B cell (primary cell): ENCODE measurements at regions not wholly inside any gene's neighbourhood (a gene's known extent, or its start where the extent isn't known, plus 50 kb on each side); places are given as distances from the start of the nearest gene placed in this dataset.
"Not testable (repeated sequence)": the region's sequence is repeated elsewhere in the genome, so short reads cannot be mapped to it uniquely, and the experiment has no call there.

Source experiments
- ATAC-seq: fragments of 200-7000 bp; cut with Tn5 transposase; one replicate; pipeline ENCODE4 v1.10.0; 2021; ENCODE audit warnings: low read depth, mild to moderate bottlenecking, moderate number of reproducible peaks, moderate library complexity
- CTCF ChIA-PET: fragments of 350-600 bp; sonication (Branson Sonifier 250); formaldehyde crosslinking; loops from one replicate; lab custom pipeline; 2021; ENCODE audit warnings: antibody characterized with exemption, inconsistent platforms; lab: Charles Lee
- POLR2A ChIA-PET: fragments of 350-600 bp; sonication (Branson Sonifier 250); formaldehyde crosslinking; loops from one replicate; lab custom pipeline; 2021; ENCODE audit warnings: antibody characterized with exemption; lab: Charles Lee
- DNase-seq: peaks from one replicate; pipeline ENCODE4 v3.0.0; 2013
- H2AFZ ChIP-seq: 2 replicates; pipeline ENCODE4 v1.6.1; 2012; ENCODE audit warnings: mild to moderate bottlenecking, low read depth, low read length; ENCODE audit not compliant: insufficient read depth, poor library complexity, severe bottlenecking
- H3K27ac ChIP-seq, 2 donors: 1 replicate in 1 of 2; 2 replicates in 1 of 2; pipeline ENCODE4 v1.5.1; 2012 to 2013; ENCODE audit warnings: low read length in 2 of 2, mild to moderate bottlenecking in 2 of 2, moderate library complexity in 1 of 2
- H3K27me3 ChIP-seq, 4 experiments: fragments of 200-600 bp in 1 of 4; sonication (generic) in 1 of 4; replicated peaks in 1 of 4; 1 replicate in 2 of 4; 2 replicates in 2 of 4; pipeline versions ENCODE4 v1.6.1 to v1.7.0; 2013 to 2016; ENCODE audit warnings: low read length in 3 of 4, mild to moderate bottlenecking in 2 of 4, mixed read lengths in 1 of 4, moderate library complexity in 1 of 4; ENCODE audit not compliant: insufficient read depth in 4 of 4, control insufficient read depth in 3 of 4; ENCODE audit errors: control extremely low read depth in 1 of 4
- H3K36me3 ChIP-seq, 2 experiments: replicated peaks in 1 of 2; 1 replicate in 1 of 2; 2 replicates in 1 of 2; pipeline versions ENCODE4 v1.6.1 to v1.7.1; 2013; ENCODE audit warnings: low read length in 1 of 2; ENCODE audit not compliant: insufficient read depth in 2 of 2, control insufficient read depth in 1 of 2; ENCODE audit errors: control extremely low read depth in 1 of 2, extremely low read depth in 1 of 2
- H3K4me1 ChIP-seq, 2 donors: fragments of 200-600 bp in 1 of 2; sonication (generic) in 1 of 2; 1 replicate in 1 of 2; 2 replicates in 1 of 2; pipeline versions ENCODE4 v1.5.1 to v1.6.1; 2013 to 2017; ENCODE audit warnings: low read length in 2 of 2; ENCODE audit not compliant: control insufficient read depth in 2 of 2, insufficient read depth in 2 of 2
- H3K4me2 ChIP-seq: replicated peaks from 2 replicates; pipeline ENCODE3; 2012; ENCODE audit warnings: mild to moderate bottlenecking, low read depth, low read length; ENCODE audit not compliant: poor library complexity, severe bottlenecking
- H3K4me3 ChIP-seq, 5 experiments: fragments of 200-600 bp in 1 of 5; sonication (generic) in 1 of 5; 1 replicate in 3 of 5; 2 replicates in 2 of 5; pipeline versions ENCODE4 v1.5.1 to v1.7.0; 2011 to 2016; ENCODE audit warnings: low read length in 4 of 5, mild to moderate bottlenecking in 4 of 5, low read depth in 2 of 5, control low read depth in 1 of 5, moderate library complexity in 1 of 5; ENCODE audit not compliant: insufficient read depth in 1 of 5; ENCODE audit errors: control extremely low read depth in 1 of 5, extremely low read depth in 1 of 5
- H3K79me2 ChIP-seq: fragments of 200-600 bp; sonication (generic); one replicate; pipeline ENCODE4 v1.6.0; 2016; ENCODE audit warnings: low read length; ENCODE audit not compliant: control insufficient read depth, insufficient read depth
- H3K9ac ChIP-seq: fragments of 200-600 bp; sonication (generic); 2 replicates; pipeline ENCODE4 v1.6.1; 2017; ENCODE audit warnings: mild to moderate bottlenecking, low read length, moderate library complexity
- H3K9me3 ChIP-seq, 3 donors: one replicate each; pipeline versions ENCODE4 v1.6.1 to v1.7.1; 2013; ENCODE audit warnings: low read length in 2 of 3; ENCODE audit not compliant: control insufficient read depth in 2 of 3, insufficient read depth in 1 of 3; ENCODE audit errors: control extremely low read depth in 1 of 3
- H4K20me1 ChIP-seq: 2 replicates; pipeline ENCODE4 v1.6.0; 2012; ENCODE audit warnings: mild to moderate bottlenecking, low read length; ENCODE audit not compliant: insufficient read depth, control insufficient read depth, poor library complexity, severe bottlenecking
- H3K27ac Mint-ChIP-seq: one replicate; pipeline ENCODE4 v1.8.0; 2021; ENCODE audit warnings: mixed read lengths
- H3K27me3 Mint-ChIP-seq: one replicate; pipeline ENCODE4 v1.8.0; 2021; ENCODE audit warnings: mixed read lengths
- H3K4me1 Mint-ChIP-seq: one replicate; pipeline ENCODE4 v1.8.0; 2021; ENCODE audit warnings: mixed read lengths
- H3K4me3 Mint-ChIP-seq: one replicate; pipeline ENCODE4 v1.8.0; 2021; ENCODE audit warnings: mixed read lengths
- H3K9me3 Mint-ChIP-seq: one replicate; pipeline ENCODE4 v1.8.0; 2022; ENCODE audit warnings: mixed read lengths; ENCODE audit not compliant: insufficient read depth
- CTCF ChIP-seq: fragments of 200-600 bp; IDR thresholded peaks from one replicate; pipeline ENCODE4 v1.8.0; 2022; ENCODE audit warnings: antibody characterized with exemption, mild to moderate bottlenecking
- EZH2 ChIP-seq: IDR thresholded peaks from 2 replicates; pipeline ENCODE4 v1.6.1; 2012; ENCODE audit warnings: borderline replicate concordance, low read depth, mild to moderate bottlenecking, moderate library complexity, low read length; ENCODE audit not compliant: insufficient read depth, poor library complexity, severe bottlenecking
- WGBS: methylation state at CpG from one replicate; pipeline ENCODE4 v1.1.5; 2013; ENCODE audit warnings: missing lambda C conversion rate; ENCODE audit not compliant: insufficient coverage; 5-methylcytosine and 5-hydroxymethylcytosine counted together
- intact Hi-C: fragments of 100-400 bp; cut with micrococcal nuclease; formaldehyde crosslinking; loops from one replicate; pipeline ENCODE4 v1.10.0; 2022

- TF ChIP-seq EZH2 (no peak), CTCF (no peak)
- intact Hi-C loops = no loop called here
- POLR2A ChIA-PET = no interaction called here
Measured at GRCh38 chr11:25247336-25247735, 750.5 kb downstream of the LUZP2 start.

GRCh38 chr11:25252854-25253253 lies 756.0 kb downstream of the LUZP2 start:
- Histone ChIP-seq H3K9me3 (no peaks in the 10 kb centered on the region), H3K4me2 (no peak overlapping the region), H3K79me2 (no peaks in the 10 kb centered on the region), H3K27me3 (no peaks in the 10 kb centered on the region), H3K4me3 (no peak overlapping the region), H3K27ac (no peak overlapping the region), H2AFZ (no peak overlapping the region), H4K20me1 (no peaks in the 10 kb centered on the region), H3K9ac (no peak overlapping the region), H3K4me1 (no peaks in the 10 kb centered on the region), H3K36me3 (no peaks in the 10 kb centered on the region)
- TF ChIP-seq CTCF (no peak), EZH2 (no peak)
- no peak for ATAC-seq
- WGBS = no CpG with 5 or more reads among the region's 4 CpGs
- no peak overlapping the region for H3K4me3 Mint-ChIP-seq
- intact Hi-C loops = no loop called here
- no peaks in the 10 kb centered on the region for H3K4me1 Mint-ChIP-seq
- no peak overlapping the region for H3K27ac Mint-ChIP-seq
- DNase-seq = no peak
- POLR2A ChIA-PET = no interaction called here
- no peaks in the 10 kb centered on the region for H3K27me3 Mint-ChIP-seq
- no peaks in the 10 kb centered on the region for H3K9me3 Mint-ChIP-seq
- CTCF ChIA-PET = no interaction called here

More at GRCh38 chr11:25247336-25247735, 750.5 kb downstream of the LUZP2 start:
- ATAC-seq (no peak), DNase-seq (no peak)
- Histone ChIP-seq H4K20me1 (no peaks in the 10 kb centered on the region), H3K4me2 (no peak overlapping the region), H3K9me3 (no peaks in the 10 kb centered on the region), H3K27ac (no peak overlapping the region), H3K36me3 (no peaks in the 10 kb centered on the region), H3K4me3 (no peak overlapping the region), H3K79me2 (no peaks in the 10 kb centered on the region), H3K4me1 (no peaks in the 10 kb centered on the region), H3K9ac (no peak overlapping the region), H2AFZ (no peak overlapping the region), H3K27me3 (no peaks in the 10 kb centered on the region)
- Mint-ChIP-seq H3K9me3 (no peaks in the 10 kb centered on the region), H3K4me3 (no peak overlapping the region), H3K27me3 (no peaks in the 10 kb centered on the region), H3K4me1 (no peaks in the 10 kb centered on the region), H3K27ac (no peak overlapping the region)
- WGBS = no CpG with 5 or more reads among the region's 1 CpG
- CTCF ChIA-PET = no interaction called here

- H3K4me1 ChIP-seq, H3K4me2 ChIP-seq, H3K4me1 Mint-ChIP-seq, H3K27ac ChIP-seq, H3K79me2 ChIP-seq, POLR2A ChIA-PET, H2AFZ ChIP-seq, H3K27ac Mint-ChIP-seq, CTCF ChIA-PET, H3K36me3 ChIP-seq, H3K27me3 Mint-ChIP-seq, H3K9me3 Mint-ChIP-seq, intact Hi-C loops, H3K27me3 ChIP-seq, H3K4me3 Mint-ChIP-seq, DNase-seq, H3K9me3 ChIP-seq, H3K4me3 ChIP-seq, H3K9ac ChIP-seq, ATAC-seq, H4K20me1 ChIP-seq: not testable (repeated sequence)
- WGBS = no CpG with 5 or more reads among the region's 4 CpGs
Measured at GRCh38 chr11:25263861-25264260, 767.0 kb downstream of the LUZP2 start.
